ENCODE measurements at regions not wholly inside any gene's neighbourhood (a gene's known extent, or its start where the extent isn't known, plus 50 kb on each side); places are given as distances from the start of the nearest gene placed in this dataset.

DNA sequence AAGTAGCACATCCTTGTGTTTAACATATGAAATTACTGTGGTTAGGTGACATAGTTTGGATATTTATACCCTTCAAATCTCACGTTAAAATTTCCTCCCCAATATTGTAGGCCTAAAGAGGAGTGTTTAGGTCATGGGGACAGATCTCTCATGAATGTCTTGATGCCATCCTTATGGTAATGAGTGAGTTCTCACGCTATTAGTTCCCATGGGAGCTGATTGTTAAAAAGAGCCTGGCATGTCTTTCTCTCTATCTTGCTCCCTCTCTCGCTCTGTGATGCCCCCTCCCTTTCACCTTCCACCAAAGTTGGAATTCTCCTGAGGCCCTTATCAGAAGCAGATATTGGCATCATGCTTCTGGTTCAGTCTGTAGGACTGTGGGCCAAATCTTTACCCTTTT is 660.1 kb downstream of the ADCYAP1 start:
- CTCF ChIA-PET = no interaction called here
- H3K4me3 ChIP-seq (ENCODE audit: low read depth, low read length) = no peak overlapping the region
- H3K27me3 ChIP-seq (ENCODE audit: control insufficient read depth, insufficient read depth, low read length) = no peaks in the 10 kb centered on the region
- POLR2A ChIA-PET = no interaction called here
- DNase-seq (ENCODE audit: low read depth) = no peak
- TF ChIP-seq, protein P1, sequence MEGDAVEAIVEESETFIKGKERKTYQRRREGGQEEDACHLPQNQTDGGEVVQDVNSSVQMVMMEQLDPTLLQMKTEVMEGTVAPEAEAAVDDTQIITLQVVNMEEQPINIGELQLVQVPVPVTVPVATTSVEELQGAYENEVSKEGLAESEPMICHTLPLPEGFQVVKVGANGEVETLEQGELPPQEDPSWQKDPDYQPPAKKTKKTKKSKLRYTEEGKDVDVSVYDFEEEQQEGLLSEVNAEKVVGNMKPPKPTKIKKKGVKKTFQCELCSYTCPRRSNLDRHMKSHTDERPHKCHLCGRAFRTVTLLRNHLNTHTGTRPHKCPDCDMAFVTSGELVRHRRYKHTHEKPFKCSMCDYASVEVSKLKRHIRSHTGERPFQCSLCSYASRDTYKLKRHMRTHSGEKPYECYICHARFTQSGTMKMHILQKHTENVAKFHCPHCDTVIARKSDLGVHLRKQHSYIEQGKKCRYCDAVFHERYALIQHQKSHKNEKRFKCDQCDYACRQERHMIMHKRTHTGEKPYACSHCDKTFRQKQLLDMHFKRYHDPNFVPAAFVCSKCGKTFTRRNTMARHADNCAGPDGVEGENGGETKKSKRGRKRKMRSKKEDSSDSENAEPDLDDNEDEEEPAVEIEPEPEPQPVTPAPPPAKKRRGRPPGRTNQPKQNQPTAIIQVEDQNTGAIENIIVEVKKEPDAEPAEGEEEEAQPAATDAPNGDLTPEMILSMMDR (IDR thresholded peaks at IDR 0.05; ENCODE audit: insufficient read depth, low read depth, low read length) = no peak
- no peaks in the 10 kb centered on the region for H3K36me3 ChIP-seq (ENCODE audit: control insufficient read depth, insufficient read depth, low read length)

DNA sequence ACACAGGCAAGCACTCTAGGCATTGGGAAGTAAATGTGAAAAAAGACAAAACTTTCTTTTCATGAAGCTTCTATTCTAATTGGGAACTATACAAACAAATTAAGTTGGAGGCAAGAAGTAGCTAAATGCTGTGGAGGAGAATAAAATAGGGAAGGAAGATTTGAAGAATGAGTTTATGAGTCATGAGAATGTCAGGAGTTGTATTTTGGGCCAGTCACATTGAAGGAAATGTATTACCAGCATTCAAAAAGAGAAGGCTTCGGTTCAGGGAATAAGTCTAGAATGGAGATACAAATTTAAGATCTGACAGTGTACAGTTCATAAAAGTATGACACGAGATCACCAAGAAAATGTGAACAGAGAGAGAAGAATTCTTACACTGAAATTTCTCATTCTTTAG is 666.5 kb downstream of the ADCYAP1 start:
- POLR2A ChIA-PET = no interaction called here
- CTCF ChIA-PET = no interaction called here
- Histone ChIP-seq H3K27me3 (ENCODE audit: control insufficient read depth, insufficient read depth, low read length) (no peaks in the 10 kb centered on the region), H3K4me3 (ENCODE audit: low read depth, low read length) (no peak overlapping the region), H3K36me3 (ENCODE audit: control insufficient read depth, insufficient read depth, low read length) (no peaks in the 10 kb centered on the region)
- no peak for DNase-seq (ENCODE audit: low read depth)
- TF ChIP-seq, protein P1 (IDR thresholded peaks at IDR 0.05; ENCODE audit: insufficient read depth, low read depth, low read length) = no peak

DNA sequence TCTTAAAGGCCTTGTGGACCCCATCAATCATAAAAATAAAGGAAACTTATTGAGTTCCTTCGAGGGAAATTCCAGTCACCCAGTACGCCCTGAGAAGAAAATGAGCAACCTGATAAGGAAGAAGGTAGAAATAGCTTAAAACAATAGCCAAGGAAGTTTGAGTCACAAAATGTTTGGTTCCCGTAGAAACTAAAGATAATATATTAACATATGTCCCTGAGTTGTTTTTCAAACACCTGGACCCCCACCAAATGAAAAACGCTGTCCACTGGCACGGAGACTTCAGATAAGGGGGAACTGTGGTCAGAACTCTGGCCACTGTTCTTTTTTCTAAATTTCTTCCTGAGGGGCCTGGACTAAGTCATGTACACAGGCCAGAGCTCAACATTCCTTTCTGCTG is 669.1 kb downstream of the ADCYAP1 start:
- H3K4me3 ChIP-seq (ENCODE audit: low read depth, low read length) = no peak overlapping the region
- ChIA-PET POLR2A (no interaction called here), CTCF (no interaction called here)
- H3K27me3 ChIP-seq (ENCODE audit: control insufficient read depth, insufficient read depth, low read length) = no peaks in the 10 kb centered on the region
- DNase-seq (ENCODE audit: low read depth) = no peak
- H3K36me3 ChIP-seq (ENCODE audit: control insufficient read depth, insufficient read depth, low read length) = no peaks in the 10 kb centered on the region
- TF ChIP-seq, protein P1 (IDR thresholded peaks at IDR 0.05; ENCODE audit: insufficient read depth, low read depth, low read length) = no peak

DNA sequence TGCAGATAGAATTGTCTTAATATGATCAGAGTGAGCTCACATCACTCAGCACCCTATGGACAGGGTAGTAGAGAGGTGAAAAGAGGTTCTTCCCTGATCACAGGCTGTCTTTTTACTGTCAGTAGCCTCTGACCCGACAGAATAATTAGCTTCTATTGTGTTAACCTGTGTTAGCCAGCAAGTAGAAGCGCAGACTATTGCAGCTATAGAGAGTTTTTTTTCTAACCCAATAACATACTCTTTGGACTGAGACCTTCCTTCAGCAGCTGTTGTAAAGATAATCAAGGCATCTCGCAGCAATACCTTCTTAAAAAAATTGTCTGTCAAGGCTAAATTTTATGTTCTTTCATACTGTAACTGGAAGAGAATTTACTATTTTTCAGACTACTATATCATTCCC is 670.4 kb downstream of the ADCYAP1 start:
- CTCF ChIA-PET = interaction anchor here (0.9 kb wide), 1 partner anchor 9 kb away, joined by 3 read pairs; no protein-coding TSS in a partner anchor
- no peak for DNase-seq (ENCODE audit: low read depth)
- Histone ChIP-seq H3K27me3 (ENCODE audit: control insufficient read depth, insufficient read depth, low read length) (no peaks in the 10 kb centered on the region), H3K4me3 (ENCODE audit: low read depth, low read length) (no peak overlapping the region), H3K36me3 (ENCODE audit: control insufficient read depth, insufficient read depth, low read length) (no peaks in the 10 kb centered on the region)
- TF ChIP-seq, protein P1 (IDR thresholded peaks at IDR 0.05; ENCODE audit: insufficient read depth, low read depth, low read length) = no peak
- POLR2A ChIA-PET = no interaction called here

DNA sequence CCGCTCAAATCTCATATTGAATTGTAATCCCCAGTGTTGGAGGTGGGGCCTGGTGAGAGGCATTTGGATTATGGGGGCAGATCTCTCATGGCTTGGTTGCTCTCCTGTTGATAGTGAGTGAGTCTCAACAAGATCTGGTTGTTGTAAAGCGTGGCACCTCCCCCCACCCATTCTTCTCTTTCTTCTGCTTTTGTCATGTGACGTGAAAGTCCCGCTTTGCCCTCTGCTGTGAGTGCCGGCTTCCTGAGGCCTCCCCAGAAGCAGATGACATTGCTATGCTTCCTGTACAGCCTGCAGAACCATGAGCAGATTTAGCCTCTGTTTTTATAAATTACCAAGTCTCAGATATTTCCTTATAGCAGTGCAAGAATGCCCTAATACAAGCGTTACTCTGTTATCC is 673.8 kb downstream of the ADCYAP1 start:
- TF ChIP-seq, protein P1 (IDR thresholded peaks at IDR 0.05; ENCODE audit: insufficient read depth, low read depth, low read length) = no peak
- no peak for DNase-seq (ENCODE audit: low read depth)
- H3K4me3 ChIP-seq (ENCODE audit: low read depth, low read length) = no peak overlapping the region
- H3K27me3 ChIP-seq (ENCODE audit: control insufficient read depth, insufficient read depth, low read length) = no peaks in the 10 kb centered on the region
- ChIA-PET POLR2A (no interaction called here), CTCF (no interaction called here)
- no peaks in the 10 kb centered on the region for H3K36me3 ChIP-seq (ENCODE audit: control insufficient read depth, insufficient read depth, low read length)

All from BJ (cell line).